GM18868 (cell line): ENCODE measurements at regions not wholly inside any gene's neighbourhood (a gene's known extent, or its start where the extent isn't known, plus 50 kb on each side); places are given as distances from the start of the nearest gene placed in this dataset.

Experiments
- ATAC-seq: cut with Tn5 transposase; IDR thresholded peaks from one replicate; pipeline ENCODE4 v1.9.1; 2021; ENCODE audit warnings: mild to moderate bottlenecking, moderate library complexity; ENCODE audit not compliant: unreplicated experiment

DNA sequence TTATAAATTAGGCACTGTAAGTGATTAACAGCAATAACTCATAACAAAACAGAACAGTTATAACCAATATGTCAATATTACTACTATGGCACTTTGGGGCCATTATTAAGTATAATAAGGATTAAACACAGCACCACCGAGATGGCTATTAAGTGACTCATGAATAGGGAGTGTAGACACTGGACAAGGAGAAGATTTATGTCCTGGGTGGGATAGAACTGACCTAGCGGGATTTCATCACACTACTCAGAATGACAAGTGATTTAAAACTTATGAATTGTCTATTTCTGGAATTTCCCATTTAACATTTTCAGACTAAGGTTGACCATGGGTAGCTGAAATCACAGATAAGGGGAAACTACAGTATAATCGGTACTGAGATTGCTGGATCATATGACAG is 79.0 kb upstream of the SLC7A1 start:
- no peak for ATAC-seq

DNA sequence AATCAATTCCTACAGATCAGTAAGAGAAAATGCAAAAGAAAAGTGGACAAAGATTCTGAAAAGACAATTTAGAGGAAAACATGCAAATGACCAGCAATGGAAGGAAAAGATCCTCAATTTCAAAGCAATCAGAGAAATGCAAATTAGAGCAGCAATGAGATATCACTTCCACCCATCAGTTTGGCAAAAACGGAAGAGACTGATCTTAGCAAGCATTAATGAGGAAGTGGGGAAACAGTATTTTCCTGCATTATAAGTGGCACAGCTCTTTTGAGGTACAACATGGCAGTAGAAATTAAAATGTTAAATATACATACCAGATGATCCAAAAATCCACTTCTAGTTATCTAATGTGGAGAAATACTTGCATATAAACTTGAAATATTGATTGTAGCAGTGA is 69.1 kb upstream of the SLC7A1 start:
- no peak for ATAC-seq

DNA sequence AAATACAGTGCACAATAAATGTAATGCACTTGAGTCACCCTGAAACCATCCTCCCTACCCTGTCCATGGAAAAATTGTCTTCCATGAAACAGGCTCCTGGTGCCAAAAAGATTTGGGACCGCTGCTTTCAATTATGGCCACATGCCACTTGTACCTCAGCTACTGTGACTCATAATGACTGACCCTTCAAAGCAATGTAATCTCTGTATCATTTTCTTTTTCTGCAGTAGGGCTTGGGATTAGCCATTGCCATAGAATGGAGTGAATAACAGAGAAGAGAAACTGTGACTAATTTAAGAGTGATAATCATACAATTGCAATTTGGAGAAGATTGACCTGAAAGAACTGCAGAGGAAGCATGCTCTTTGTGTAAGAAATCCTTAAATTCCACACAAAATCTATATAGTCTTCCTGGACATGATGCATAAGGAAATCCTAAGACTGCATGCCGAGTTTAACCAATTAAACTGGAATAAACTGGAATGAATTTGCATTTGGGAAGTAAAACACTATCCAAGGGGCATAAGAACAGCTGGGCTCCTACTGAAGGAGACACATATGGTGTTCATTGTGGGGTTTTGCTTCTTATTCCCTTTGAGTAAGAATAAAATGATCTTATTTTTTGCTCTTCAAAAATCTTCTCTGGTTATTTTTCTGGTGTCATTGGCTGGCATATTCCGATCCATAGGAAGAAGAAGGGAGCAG is 59.5 kb upstream of the SLC7A1 start:
- ATAC-seq: no peak

DNA sequence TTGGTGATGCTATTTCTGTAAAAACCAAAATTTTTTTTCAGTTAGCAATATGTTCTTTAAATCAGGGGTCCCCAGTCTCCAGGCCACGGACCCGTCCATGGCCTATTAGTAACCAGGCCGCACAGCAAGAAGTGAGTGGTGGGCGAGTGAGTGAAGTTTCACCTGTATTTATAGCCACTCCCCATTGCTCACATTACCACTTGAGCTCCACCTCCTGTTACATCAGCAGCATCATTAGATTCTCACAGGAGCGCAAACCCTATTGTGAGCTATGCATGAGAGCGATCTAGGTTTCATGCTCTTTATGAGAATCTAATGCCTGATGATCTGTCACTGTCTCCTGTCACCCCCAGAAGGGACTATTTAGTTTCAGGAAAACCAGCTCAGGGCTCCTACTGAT is 58.9 kb upstream of the SLC7A1 start:
- no peak for ATAC-seq

DNA sequence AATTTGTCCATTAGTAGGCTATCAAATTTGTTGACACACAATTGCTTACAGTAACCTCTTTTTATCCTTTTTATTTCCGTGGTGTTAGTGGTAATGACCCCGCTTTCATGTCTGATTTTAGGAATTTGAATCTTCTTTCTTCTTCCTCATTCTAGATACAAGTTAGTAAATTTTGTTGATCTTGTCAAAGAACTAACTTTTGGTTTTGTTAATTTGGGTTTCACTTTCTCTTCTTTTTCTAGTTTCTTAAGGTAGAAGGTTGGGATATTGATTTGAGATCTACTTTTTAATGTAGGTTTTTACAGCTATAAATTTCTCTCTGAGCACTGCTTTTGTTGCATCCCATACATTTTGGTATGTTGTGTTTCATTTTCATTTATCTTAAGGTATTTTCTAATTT is 53.3 kb upstream of the SLC7A1 start:
- ATAC-seq: no peak
